ENCODE measurements at regions not wholly inside any gene's neighbourhood (a gene's known extent, or its start where the extent isn't known, plus 50 kb on each side); places are given as distances from the start of the nearest gene placed in this dataset.
A peak's percentile ranks its signal among the peaks of the same experiment; 100 is the strongest.

DNA sequence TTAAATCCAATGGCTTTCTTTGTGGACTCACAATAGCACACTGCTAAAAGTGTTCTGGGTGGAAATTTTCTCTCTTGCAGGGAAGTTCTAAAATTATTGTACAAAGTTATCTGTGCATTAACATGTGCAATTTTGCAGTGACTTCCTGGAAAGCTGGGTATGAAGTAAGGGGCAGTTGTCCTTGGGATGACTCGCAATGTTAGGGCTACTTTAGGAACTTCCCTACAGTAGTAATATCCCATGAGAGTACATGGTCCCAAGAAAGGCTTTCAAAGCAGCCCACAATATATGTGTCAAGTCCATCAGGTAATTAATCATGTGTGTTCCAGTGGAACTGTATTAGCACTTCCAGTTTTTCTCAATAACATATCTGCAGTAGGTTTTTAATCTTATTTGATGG lies 201.0 kb upstream of the UBE2E2 start:
- no peaks in the 10 kb centered on the region for H3K9me3 ChIP-seq (ENCODE audit: control insufficient read depth in 2 of 2, low read length in 2 of 2)
- no peak overlapping the region for H3K27ac ChIP-seq (ENCODE audit: low read depth in 2 of 2, low read length in 2 of 2)
- H3K36me3 ChIP-seq (ENCODE audit: control insufficient read depth in 2 of 2, insufficient read depth in 2 of 2, low read length in 2 of 2): no peaks in the 10 kb centered on the region

DNA sequence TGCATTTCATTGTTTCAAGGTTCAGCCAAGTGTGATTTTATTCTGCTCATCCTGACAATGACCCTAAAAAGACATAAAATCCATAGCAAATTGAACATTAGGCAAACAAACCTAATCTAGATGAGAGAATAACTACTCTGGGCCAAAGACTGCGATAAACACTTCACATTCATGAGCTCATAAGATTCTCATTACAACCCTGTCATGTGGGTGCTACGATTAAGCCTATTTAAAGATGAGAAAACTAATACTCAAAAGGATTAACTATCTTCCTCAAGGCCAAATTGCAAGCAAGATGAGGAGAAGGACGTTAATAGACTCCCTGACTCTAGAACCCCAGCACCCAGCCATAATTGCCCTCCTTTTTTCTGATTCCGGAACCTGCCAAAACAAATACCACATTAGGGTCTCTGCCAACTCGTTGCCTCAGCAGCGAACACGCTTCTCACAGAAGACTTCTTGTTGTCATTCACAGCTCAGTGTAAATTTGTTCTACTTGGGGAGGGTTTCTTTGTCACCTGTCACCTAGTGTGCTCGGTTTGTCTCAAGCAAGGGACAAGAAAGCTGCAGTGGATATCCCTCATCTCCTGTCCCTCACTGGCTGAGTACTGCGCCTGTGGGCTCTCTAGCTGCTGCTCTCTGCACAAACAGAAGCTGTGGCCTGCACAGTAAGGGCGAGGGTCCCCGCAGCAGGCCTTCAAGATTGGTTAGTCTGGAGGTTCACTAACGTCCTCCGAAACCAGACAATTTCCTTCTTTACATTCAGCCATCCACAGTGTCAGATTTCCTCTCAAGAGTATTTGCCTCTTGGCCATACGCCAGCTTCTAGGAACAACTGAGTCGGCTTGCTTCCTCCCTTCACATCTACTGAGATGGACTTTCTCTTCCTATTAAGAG lies 200.0 kb upstream of the UBE2E2 start:
- Histone ChIP-seq H3K4me3 (ENCODE audit: low read length in 2 of 2) (no peak overlapping the region), H3K9ac (ENCODE audit: low read depth in 1 of 2, low read length in 2 of 2) (no peak overlapping the region), H3K4me1 (ENCODE audit: control insufficient read depth in 2 of 2, insufficient read depth in 2 of 2, low read length in 2 of 2) (peaks cover 0 to 4% of the 10 kb centered on the region in 2 donors), H3K27me3 (ENCODE audit: control insufficient read depth in 2 of 2, insufficient read depth in 2 of 2, low read length in 2 of 2) (no peaks in the 10 kb centered on the region), H3K9me3 (ENCODE audit: control insufficient read depth in 2 of 2, low read length in 2 of 2) (no peaks in the 10 kb centered on the region), H3K27ac (ENCODE audit: low read depth in 2 of 2, low read length in 2 of 2) (no peak overlapping the region), H3K36me3 (ENCODE audit: control insufficient read depth in 2 of 2, insufficient read depth in 2 of 2, low read length in 2 of 2) (no peaks in the 10 kb centered on the region)

More for the DNA sequence above, 201.0 kb upstream of the UBE2E2 start:
- Histone ChIP-seq H3K4me1 (ENCODE audit: control insufficient read depth in 2 of 2, insufficient read depth in 2 of 2, low read length in 2 of 2) (peaks cover 0 to 4% of the 10 kb centered on the region in 2 donors), H3K4me3 (ENCODE audit: low read length in 2 of 2) (no peak overlapping the region), H3K27me3 (ENCODE audit: control insufficient read depth in 2 of 2, insufficient read depth in 2 of 2, low read length in 2 of 2) (no peaks in the 10 kb centered on the region), H3K9ac (ENCODE audit: low read depth in 1 of 2, low read length in 2 of 2) (no peak overlapping the region)

DNA sequence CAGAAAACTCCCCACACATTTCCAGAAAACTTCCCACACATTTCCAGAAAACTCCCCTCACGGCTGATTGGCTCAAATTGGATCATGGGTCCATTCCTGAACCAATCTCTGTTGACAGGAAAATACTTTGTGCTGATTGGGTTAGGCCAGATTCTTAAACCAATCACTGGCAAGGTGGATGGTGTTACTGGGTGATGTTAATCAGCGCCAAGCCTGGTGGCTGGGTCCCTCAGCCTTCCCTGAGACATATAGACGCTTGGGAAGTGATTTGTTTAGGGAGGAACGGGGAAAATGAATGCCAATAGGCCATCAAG lies 199.4 kb upstream of the UBE2E2 start:
- Histone ChIP-seq H3K9me3 (ENCODE audit: control insufficient read depth in 2 of 2, low read length in 2 of 2) (no peaks in the 10 kb centered on the region), H3K4me1 (ENCODE audit: control insufficient read depth in 2 of 2, insufficient read depth in 2 of 2, low read length in 2 of 2) (peaks cover 0 to 4% of the 10 kb centered on the region in 2 donors), H3K4me3 (ENCODE audit: low read length in 2 of 2) (no peak overlapping the region), H3K27ac (ENCODE audit: low read depth in 2 of 2, low read length in 2 of 2) (no peak overlapping the region), H3K36me3 (ENCODE audit: control insufficient read depth in 2 of 2, insufficient read depth in 2 of 2, low read length in 2 of 2) (no peaks in the 10 kb centered on the region), H3K27me3 (ENCODE audit: control insufficient read depth in 2 of 2, insufficient read depth in 2 of 2, low read length in 2 of 2) (no peaks in the 10 kb centered on the region), H3K9ac (ENCODE audit: low read depth in 1 of 2, low read length in 2 of 2) (no peak overlapping the region)

DNA sequence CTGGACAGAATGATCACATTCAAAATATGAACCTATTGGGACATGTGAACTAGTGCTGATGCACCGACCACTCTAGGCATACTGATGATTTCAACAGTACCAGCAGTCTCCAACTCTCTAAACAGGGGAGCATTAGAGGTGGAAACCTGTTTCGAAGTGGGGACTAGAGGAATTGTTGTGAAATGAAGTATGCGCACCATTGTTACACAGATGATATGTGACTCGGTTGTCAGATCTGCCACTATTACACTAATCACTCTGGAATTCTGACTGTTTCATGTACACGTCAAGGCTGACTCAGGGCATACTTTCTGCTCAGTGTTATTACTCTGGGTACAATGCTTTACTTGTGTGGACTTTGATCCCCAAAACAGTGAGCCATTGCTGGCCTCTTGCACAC lies 198.2 kb upstream of the UBE2E2 start:
- Histone ChIP-seq H3K36me3 (ENCODE audit: control insufficient read depth in 2 of 2, insufficient read depth in 2 of 2, low read length in 2 of 2) (no peaks in the 10 kb centered on the region), H3K4me1 (ENCODE audit: control insufficient read depth in 2 of 2, insufficient read depth in 2 of 2, low read length in 2 of 2) (peaks cover 0 to 4% of the 10 kb centered on the region in 2 donors), H3K9ac (ENCODE audit: low read depth in 1 of 2, low read length in 2 of 2) (no peak overlapping the region), H3K4me3 (ENCODE audit: low read length in 2 of 2) (no peak overlapping the region), H3K27me3 (ENCODE audit: control insufficient read depth in 2 of 2, insufficient read depth in 2 of 2, low read length in 2 of 2) (no peaks in the 10 kb centered on the region), H3K27ac (ENCODE audit: low read depth in 2 of 2, low read length in 2 of 2) (no peak overlapping the region), H3K9me3 (ENCODE audit: control insufficient read depth in 2 of 2, low read length in 2 of 2) (no peaks in the 10 kb centered on the region)

DNA sequence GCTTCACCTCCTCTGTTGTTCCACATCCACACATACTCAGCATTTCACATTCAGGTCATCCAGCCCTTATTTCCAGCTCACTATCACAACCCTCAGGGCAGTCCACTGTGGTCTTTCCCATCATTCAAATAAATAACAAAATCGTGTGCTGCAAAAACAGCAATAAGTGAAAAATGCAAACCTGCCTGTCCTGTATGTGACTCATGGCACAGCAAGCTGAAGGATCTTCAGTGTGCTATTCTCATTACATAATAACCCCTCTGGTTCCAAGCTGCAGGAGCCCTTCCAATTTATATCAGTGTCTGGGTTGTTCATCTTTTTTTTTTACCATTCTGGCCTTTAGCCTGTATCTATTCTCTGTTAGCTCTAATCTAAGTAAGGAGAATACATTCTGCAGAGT lies 185.3 kb upstream of the UBE2E2 start:
- H3K27me3 ChIP-seq (ENCODE audit: control insufficient read depth in 2 of 2, insufficient read depth in 2 of 2, low read length in 2 of 2): no peaks in the 10 kb centered on the region
- no peaks in the 10 kb centered on the region for H3K4me1 ChIP-seq (ENCODE audit: control insufficient read depth in 2 of 2, insufficient read depth in 2 of 2, low read length in 2 of 2)
- H3K9ac ChIP-seq (ENCODE audit: low read depth in 1 of 2, low read length in 2 of 2): no peak overlapping the region
- no peak overlapping the region for H3K4me3 ChIP-seq (ENCODE audit: low read length in 2 of 2)
- no peaks in the 10 kb centered on the region for H3K9me3 ChIP-seq (ENCODE audit: control insufficient read depth in 2 of 2, low read length in 2 of 2)
- H3K27ac ChIP-seq (ENCODE audit: low read depth in 2 of 2, low read length in 2 of 2): no peak overlapping the region
- H3K36me3 ChIP-seq (ENCODE audit: control insufficient read depth in 2 of 2, insufficient read depth in 2 of 2, low read length in 2 of 2): no peaks in the 10 kb centered on the region

DNA sequence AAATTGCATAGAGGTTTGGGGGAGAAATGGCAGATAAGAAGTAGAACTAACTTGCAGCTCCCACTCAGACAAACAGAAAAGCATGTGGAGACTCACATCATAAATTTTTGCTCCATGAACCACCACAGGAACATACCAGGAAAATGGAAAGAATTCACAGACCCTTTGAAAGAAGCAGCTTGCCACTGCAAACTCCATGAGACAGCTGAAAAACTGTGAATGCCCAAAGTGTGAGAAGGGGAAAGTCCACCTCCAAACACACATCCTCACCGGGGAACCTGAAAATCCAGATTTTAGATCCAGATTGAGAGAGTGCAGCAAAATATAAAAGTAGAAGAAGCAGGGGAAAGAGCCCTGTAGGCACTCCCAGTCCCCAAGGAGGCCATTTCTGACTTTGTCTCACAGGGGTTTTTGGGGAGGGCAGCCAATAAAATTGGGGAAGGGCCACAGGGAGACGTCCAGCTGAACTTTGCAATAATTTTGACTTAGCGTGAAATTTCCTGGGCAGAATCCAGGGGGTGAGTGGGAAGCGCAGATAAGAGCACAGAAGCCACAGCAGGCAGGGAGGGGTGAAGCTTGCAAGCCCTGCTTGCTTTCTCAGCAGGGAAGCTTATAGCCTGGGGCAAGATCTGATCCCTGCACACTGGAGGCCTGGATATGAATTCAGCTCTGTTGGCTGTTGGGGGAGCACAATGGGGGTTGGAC lies 183.4 kb upstream of the UBE2E2 start:
- Histone ChIP-seq H3K4me1 (ENCODE audit: control insufficient read depth in 2 of 2, insufficient read depth in 2 of 2, low read length in 2 of 2) (no peaks in the 10 kb centered on the region), H3K27me3 (ENCODE audit: control insufficient read depth in 2 of 2, insufficient read depth in 2 of 2, low read length in 2 of 2) (no peaks in the 10 kb centered on the region), H3K9ac (ENCODE audit: low read depth in 1 of 2, low read length in 2 of 2) (no peak overlapping the region), H3K9me3 (ENCODE audit: control insufficient read depth in 2 of 2, low read length in 2 of 2) (no peaks in the 10 kb centered on the region), H3K27ac (ENCODE audit: low read depth in 2 of 2, low read length in 2 of 2) (no peak overlapping the region), H3K36me3 (ENCODE audit: control insufficient read depth in 2 of 2, insufficient read depth in 2 of 2, low read length in 2 of 2) (no peaks in the 10 kb centered on the region), H3K4me3 (ENCODE audit: low read length in 2 of 2) (no peak overlapping the region)

DNA sequence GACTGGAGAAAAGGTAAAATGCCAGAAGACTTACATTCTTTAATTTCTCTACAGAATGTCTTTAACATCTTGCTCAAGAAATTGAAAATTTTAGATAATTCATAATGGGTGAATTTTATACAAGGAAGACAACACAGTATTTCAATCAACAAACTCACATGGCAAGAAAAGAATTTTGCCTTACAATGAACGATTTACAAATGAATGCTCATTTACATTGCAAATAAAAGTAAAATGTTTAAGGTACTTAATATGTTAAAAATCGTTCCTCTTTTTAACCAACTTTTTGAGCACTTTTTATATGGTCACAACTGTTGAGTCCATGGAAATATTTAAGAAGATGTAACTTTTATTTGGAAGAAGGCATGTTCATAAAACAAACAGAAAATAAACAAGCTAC lies 174.8 kb upstream of the UBE2E2 start:
- no peaks in the 10 kb centered on the region for H3K36me3 ChIP-seq (ENCODE audit: control insufficient read depth in 2 of 2, insufficient read depth in 2 of 2, low read length in 2 of 2)
- no peaks in the 10 kb centered on the region for H3K4me1 ChIP-seq (ENCODE audit: control insufficient read depth in 2 of 2, insufficient read depth in 2 of 2, low read length in 2 of 2)
- no peak overlapping the region for H3K9ac ChIP-seq (ENCODE audit: low read depth in 1 of 2, low read length in 2 of 2)
- H3K27me3 ChIP-seq (ENCODE audit: control insufficient read depth in 2 of 2, insufficient read depth in 2 of 2, low read length in 2 of 2): no peaks in the 10 kb centered on the region
- H3K9me3 ChIP-seq (ENCODE audit: control insufficient read depth in 2 of 2, low read length in 2 of 2): no peaks in the 10 kb centered on the region
- H3K27ac ChIP-seq (ENCODE audit: low read depth in 2 of 2, low read length in 2 of 2): no peak overlapping the region
- no peak overlapping the region for H3K4me3 ChIP-seq (ENCODE audit: low read length in 2 of 2)

DNA sequence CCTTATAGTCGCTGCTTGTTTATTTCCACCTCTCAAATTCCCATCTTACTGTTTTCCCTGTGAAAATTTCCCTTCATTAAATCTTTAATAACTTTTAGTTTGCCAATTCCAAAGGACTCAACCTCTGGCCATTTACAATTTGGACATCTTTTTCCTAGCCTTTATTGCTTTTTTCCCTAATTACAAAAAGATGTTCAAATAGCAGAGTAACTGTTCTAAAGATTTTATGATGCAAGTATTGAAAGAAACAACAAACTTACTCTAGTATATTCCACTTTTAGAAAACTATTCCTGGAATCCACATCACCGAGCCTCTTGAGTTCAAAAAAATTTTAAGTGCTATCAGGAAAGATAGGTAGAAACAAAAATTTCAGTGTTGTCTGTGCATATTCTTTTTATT lies 174.1 kb upstream of the UBE2E2 start:
- Histone ChIP-seq H3K27me3 (ENCODE audit: control insufficient read depth in 2 of 2, insufficient read depth in 2 of 2, low read length in 2 of 2) (no peaks in the 10 kb centered on the region), H3K4me1 (ENCODE audit: control insufficient read depth in 2 of 2, insufficient read depth in 2 of 2, low read length in 2 of 2) (no peaks in the 10 kb centered on the region), H3K9me3 (ENCODE audit: control insufficient read depth in 2 of 2, low read length in 2 of 2) (no peaks in the 10 kb centered on the region), H3K4me3 (ENCODE audit: low read length in 2 of 2) (no peak overlapping the region), H3K27ac (ENCODE audit: low read depth in 2 of 2, low read length in 2 of 2) (no peak overlapping the region), H3K9ac (ENCODE audit: low read depth in 1 of 2, low read length in 2 of 2) (no peak overlapping the region), H3K36me3 (ENCODE audit: control insufficient read depth in 2 of 2, insufficient read depth in 2 of 2, low read length in 2 of 2) (no peaks in the 10 kb centered on the region)

DNA sequence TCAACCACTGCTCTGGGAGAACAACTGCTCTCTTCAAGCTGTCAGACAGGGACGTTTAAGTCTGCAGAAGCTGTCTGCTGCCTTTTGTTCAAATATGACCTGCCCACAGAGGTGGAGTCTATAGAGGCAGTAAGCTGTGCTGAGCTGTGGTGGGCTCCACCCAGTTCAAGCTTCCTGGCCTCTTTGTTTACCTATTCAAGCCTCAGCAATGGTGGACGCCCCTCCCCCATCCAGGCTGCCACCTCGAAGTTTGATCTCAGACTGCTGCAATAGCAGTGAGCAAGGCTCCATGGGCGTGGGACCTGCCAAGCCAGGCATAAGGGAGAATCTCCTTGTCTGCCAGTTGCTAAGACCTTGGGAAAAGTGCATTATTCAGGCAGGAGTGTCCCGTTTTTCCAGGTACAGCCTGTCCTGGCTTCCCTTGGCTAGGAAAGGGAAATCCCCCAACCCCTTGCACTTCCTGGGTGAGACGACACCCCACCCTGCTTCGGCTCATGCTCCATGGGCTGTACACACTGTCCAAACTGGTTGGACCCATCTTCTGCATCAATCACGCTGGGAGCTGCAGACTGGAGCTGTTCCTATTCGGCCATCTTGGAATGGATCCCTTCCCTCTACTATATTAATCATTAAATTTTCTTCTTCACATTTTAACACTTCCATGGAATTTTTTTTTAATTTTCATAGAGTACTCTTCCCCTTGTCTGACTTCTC lies 167.0 kb upstream of the UBE2E2 start:
- Histone ChIP-seq H3K4me3 (ENCODE audit: low read length in 2 of 2) (peak overlapping the region; percentile 9 to 49), H3K27me3 (ENCODE audit: control insufficient read depth in 2 of 2, insufficient read depth in 2 of 2, low read length in 2 of 2) (no peaks in the 10 kb centered on the region), H3K9ac (ENCODE audit: low read depth in 1 of 2, low read length in 2 of 2) (no peak overlapping the region), H3K36me3 (ENCODE audit: control insufficient read depth in 2 of 2, insufficient read depth in 2 of 2, low read length in 2 of 2) (no peaks in the 10 kb centered on the region), H3K27ac (ENCODE audit: low read depth in 2 of 2, low read length in 2 of 2) (peak overlapping the region in 1 of 2 donors; percentile 2), H3K4me1 (ENCODE audit: control insufficient read depth in 2 of 2, insufficient read depth in 2 of 2, low read length in 2 of 2) (peaks cover 0 to 3% of the 10 kb centered on the region in 2 donors), H3K9me3 (ENCODE audit: control insufficient read depth in 2 of 2, low read length in 2 of 2) (no peaks in the 10 kb centered on the region)

DNA sequence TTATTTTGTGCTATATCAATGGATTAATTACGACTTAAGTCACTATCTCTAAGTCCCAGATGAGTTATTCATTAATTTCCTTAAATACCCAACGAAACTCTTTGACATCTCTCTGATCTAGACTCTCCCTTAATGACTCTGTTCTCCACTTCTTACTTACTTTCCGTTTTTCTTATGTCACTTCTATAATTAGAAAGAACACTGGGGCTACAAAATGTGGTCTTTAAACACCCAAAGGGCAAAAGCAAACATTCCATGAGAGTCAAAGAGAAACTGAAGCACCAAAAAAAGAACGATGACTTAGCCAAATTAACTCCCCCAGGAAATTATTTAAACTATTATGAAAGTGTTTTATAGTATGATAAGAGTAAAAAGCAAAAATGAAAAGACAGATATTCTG lies 166.4 kb upstream of the UBE2E2 start:
- H3K4me3 ChIP-seq (ENCODE audit: low read length in 2 of 2): no peak overlapping the region
- no peak overlapping the region for H3K9ac ChIP-seq (ENCODE audit: low read depth in 1 of 2, low read length in 2 of 2)
- no peaks in the 10 kb centered on the region for H3K27me3 ChIP-seq (ENCODE audit: control insufficient read depth in 2 of 2, insufficient read depth in 2 of 2, low read length in 2 of 2)
- no peaks in the 10 kb centered on the region for H3K36me3 ChIP-seq (ENCODE audit: control insufficient read depth in 2 of 2, insufficient read depth in 2 of 2, low read length in 2 of 2)
- no peaks in the 10 kb centered on the region for H3K9me3 ChIP-seq (ENCODE audit: control insufficient read depth in 2 of 2, low read length in 2 of 2)
- H3K27ac ChIP-seq (ENCODE audit: low read depth in 2 of 2, low read length in 2 of 2): no peak overlapping the region
- H3K4me1 ChIP-seq (ENCODE audit: control insufficient read depth in 2 of 2, insufficient read depth in 2 of 2, low read length in 2 of 2): peaks cover 0 to 3% of the 10 kb centered on the region in 2 donors

All from mucosa of rectum (tissue), 2 donors.